ENCODE measurements at regions not wholly inside any gene's neighbourhood (a gene's known extent, or its start where the extent isn't known, plus 50 kb on each side); places are given as distances from the start of the nearest gene placed in this dataset.

DNA sequence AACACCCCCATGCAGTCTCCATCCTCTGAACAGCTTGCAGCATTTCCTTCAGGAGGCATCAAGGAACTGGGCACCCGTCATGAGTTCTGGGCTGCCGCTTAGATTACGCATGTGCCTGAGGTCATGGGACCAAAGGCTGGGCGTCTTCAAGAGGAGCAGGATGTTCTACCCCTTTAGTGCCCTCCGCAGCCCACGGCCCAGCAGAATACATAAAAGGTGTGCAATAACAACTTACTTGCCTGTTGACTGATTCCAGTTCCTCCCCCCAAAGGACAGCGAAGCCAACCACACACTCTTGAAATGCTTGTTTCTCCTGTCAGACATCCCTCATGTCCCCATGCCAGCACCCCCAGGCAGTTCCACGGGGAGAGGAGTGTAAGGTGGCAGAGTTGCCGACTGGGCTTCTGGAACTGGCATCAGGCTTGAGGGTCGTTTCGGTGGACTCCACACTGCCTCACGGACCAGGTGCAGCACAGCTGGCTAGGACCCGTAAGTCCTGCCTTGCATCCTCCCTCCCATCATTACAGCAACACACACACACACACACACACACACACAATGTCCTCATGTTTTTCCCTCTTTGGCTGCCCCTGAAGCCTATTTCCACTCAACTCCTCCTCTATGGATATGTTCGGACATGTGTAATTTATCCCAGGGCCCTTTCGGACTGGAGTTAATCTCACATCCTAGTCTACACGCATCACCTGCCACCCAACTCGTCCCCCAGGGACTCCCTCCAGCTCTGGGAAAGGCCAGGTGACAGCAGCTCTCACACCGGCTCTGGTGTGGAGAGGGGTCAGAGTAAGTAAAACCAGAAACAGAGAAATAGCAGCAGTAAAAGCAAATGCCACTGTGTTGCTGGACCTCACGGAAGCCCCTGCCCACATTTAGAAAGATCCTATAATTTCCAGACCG is 200.7 kb downstream of the BCL11A start:
- H3K9ac ChIP-seq (ENCODE audit: low read length): peak overlapping the region; percentile 95
- no peaks in the 10 kb centered on the region for H4K20me1 ChIP-seq (ENCODE audit: insufficient read depth, low read length)
- no peak overlapping the region for H2AFZ ChIP-seq (ENCODE audit: low read depth, low read length)
- H3K79me2 ChIP-seq (ENCODE audit: low read length): no peaks in the 10 kb centered on the region
- peaks cover 82% of the 10 kb centered on the region for H3K4me1 ChIP-seq (ENCODE audit: low read length)
- H3K36me3 ChIP-seq (replicated peaks; ENCODE audit: low read depth, low read length): peaks cover 15% of the 10 kb centered on the region
- H3K9me3 ChIP-seq (ENCODE audit: insufficient read depth, low read length): peaks cover 5% of the 10 kb centered on the region; the same call in 1 of the 2 replicates
- peak overlapping the region; percentile 85 for H3K4me2 ChIP-seq (ENCODE audit: low read length)
- no peaks in the 10 kb centered on the region for H3K27me3 ChIP-seq (ENCODE audit: low read depth, low read length)
- TF ChIP-seq CTCF (IDR thresholded peaks at IDR 0.05; ENCODE audit: low read depth, low read length) (no peak), EZH2phosphoT487 (IDR thresholded peaks at IDR 0.05; ENCODE audit: low read depth) (no peak)
- H3K4me3 ChIP-seq (ENCODE audit: low read length): peak overlapping the region; percentile 61
- peak overlapping the region; percentile 98 for H3K27ac ChIP-seq (ENCODE audit: low read length)

DNA sequence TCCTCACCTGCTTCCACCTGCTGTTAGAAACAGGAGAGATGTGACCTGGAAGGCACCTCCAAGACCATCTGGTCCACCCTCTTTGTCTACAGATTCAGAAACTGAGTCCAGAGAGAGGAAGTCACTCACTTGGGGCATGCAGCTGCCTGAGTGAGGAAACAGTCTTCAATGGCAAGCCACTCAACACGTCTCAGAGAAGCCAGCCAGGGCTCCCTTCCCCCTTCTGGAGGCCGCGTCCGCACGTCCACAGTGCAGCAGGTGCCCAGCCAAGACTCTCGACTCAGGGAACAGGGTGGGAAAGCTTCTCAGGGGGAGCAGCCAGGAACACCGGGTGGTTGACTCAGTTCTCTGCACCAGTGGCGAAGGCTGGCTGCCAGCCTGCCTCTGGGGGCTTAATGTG is 201.7 kb downstream of the BCL11A start:
- Histone ChIP-seq H3K4me3 (ENCODE audit: low read length) (peak overlapping the region; percentile 61), H3K9me3 (ENCODE audit: insufficient read depth, low read length) (peaks cover 7% of the 10 kb centered on the region; the same call in 1 of the 2 replicates), H4K20me1 (ENCODE audit: insufficient read depth, low read length) (no peaks in the 10 kb centered on the region), H3K4me1 (ENCODE audit: low read length) (peaks cover 78% of the 10 kb centered on the region), H3K27me3 (ENCODE audit: low read depth, low read length) (no peaks in the 10 kb centered on the region), H3K27ac (ENCODE audit: low read length) (peak overlapping the region; percentile 98), H3K79me2 (ENCODE audit: low read length) (no peaks in the 10 kb centered on the region), H3K36me3 (replicated peaks; ENCODE audit: low read depth, low read length) (peaks cover 17% of the 10 kb centered on the region), H3K9ac (ENCODE audit: low read length) (peak overlapping the region; percentile 95), H3K4me2 (ENCODE audit: low read length) (peak overlapping the region; percentile 85), H2AFZ (ENCODE audit: low read depth, low read length) (no peak overlapping the region)
- no peak for TF ChIP-seq EZH2phosphoT487 (IDR thresholded peaks at IDR 0.05; ENCODE audit: low read depth)
- no peak for TF ChIP-seq CTCF (IDR thresholded peaks at IDR 0.05; ENCODE audit: low read depth, low read length)

- TF ChIP-seq EZH2phosphoT487 (IDR thresholded peaks at IDR 0.05; ENCODE audit: low read depth) (no peak), CTCF (IDR thresholded peaks at IDR 0.05; ENCODE audit: low read depth, low read length) (no peak)
- no peaks in the 10 kb centered on the region for H3K27me3 ChIP-seq (ENCODE audit: low read depth, low read length)
- H3K9ac ChIP-seq (ENCODE audit: low read length): peak overlapping the region; percentile 95
- H3K4me3 ChIP-seq (ENCODE audit: low read length): no peak overlapping the region
- peaks cover 12% of the 10 kb centered on the region; the same call in 1 of the 2 replicates for H3K9me3 ChIP-seq (ENCODE audit: insufficient read depth, low read length)
- H3K79me2 ChIP-seq (ENCODE audit: low read length): no peaks in the 10 kb centered on the region
- peak overlapping the region; percentile 98 for H3K27ac ChIP-seq (ENCODE audit: low read length)
- no peak overlapping the region for H2AFZ ChIP-seq (ENCODE audit: low read depth, low read length)
- no peaks in the 10 kb centered on the region for H4K20me1 ChIP-seq (ENCODE audit: insufficient read depth, low read length)
- H3K4me2 ChIP-seq (ENCODE audit: low read length): peak overlapping the region; percentile 85
- H3K4me1 ChIP-seq (ENCODE audit: low read length): peaks cover 74% of the 10 kb centered on the region
- H3K36me3 ChIP-seq (replicated peaks; ENCODE audit: low read depth, low read length): peaks cover 22% of the 10 kb centered on the region
These were observed 202.1 kb downstream of the BCL11A start for GRCh38 chr2:60351321-60351720.

GRCh38 chr2:60350791-60351190 is 202.7 kb downstream of the BCL11A start:
- Histone ChIP-seq H2AFZ (ENCODE audit: low read depth, low read length) (no peak overlapping the region), H3K27me3 (ENCODE audit: low read depth, low read length) (no peaks in the 10 kb centered on the region), H4K20me1 (ENCODE audit: insufficient read depth, low read length) (no peaks in the 10 kb centered on the region), H3K4me2 (ENCODE audit: low read length) (peak overlapping the region; percentile 85), H3K9me3 (ENCODE audit: insufficient read depth, low read length) (peaks cover 13% of the 10 kb centered on the region; the same call in 1 of the 2 replicates), H3K79me2 (ENCODE audit: low read length) (no peaks in the 10 kb centered on the region), H3K4me1 (ENCODE audit: low read length) (peaks cover 69% of the 10 kb centered on the region), H3K27ac (ENCODE audit: low read length) (peak overlapping the region; percentile 98), H3K9ac (ENCODE audit: low read length) (peak overlapping the region; percentile 95), H3K36me3 (replicated peaks; ENCODE audit: low read depth, low read length) (peaks cover 24% of the 10 kb centered on the region), H3K4me3 (ENCODE audit: low read length) (no peak overlapping the region)
- no peak for TF ChIP-seq CTCF (IDR thresholded peaks at IDR 0.05; ENCODE audit: low read depth, low read length)
- TF ChIP-seq EZH2phosphoT487 (IDR thresholded peaks at IDR 0.05; ENCODE audit: low read depth): no peak

All from OCI-LY3 (cell line).